ENCODE measurements at regions not wholly inside any gene's neighbourhood (a gene's known extent, or its start where the extent isn't known, plus 50 kb on each side); places are given as distances from the start of the nearest gene placed in this dataset.
"Not testable (repeated sequence)": the region's sequence is repeated elsewhere in the genome, so short reads cannot be mapped to it uniquely, and the experiment has no call there.

DNA sequence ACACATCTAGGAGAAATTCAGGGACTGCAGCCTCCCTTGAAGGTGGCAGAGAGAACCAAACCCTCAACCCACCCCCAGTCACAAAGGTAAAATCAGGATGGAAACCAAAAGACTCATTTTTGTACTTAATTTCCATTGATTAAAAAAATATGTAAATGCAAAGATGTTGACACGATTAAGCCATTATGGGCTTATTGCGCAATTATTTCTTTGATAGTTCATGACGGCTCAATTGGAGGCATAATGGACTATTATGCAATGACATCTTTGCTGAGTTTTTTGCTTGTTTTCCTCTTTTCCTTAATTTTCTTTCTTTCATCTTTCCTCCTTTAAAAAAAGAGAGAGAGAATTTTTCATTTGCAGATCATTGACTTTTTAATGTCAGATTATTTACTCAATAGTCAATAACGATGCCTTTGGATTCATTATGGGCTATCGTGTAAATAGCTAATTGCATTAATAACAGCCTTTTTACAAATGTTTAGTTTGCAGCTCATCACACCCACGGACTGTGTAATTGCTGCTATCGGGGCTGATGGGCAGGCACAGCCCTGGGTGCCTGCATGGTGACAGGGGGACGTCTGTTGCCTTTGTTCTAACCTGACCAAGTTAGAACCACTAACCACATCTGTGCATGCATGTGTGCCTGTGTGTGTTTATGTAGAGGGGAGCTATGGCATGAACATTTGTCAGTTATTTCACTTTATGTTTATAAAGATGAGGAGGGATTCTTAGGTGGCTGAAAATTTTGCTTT, 482.4 kb upstream of the TSHZ3 start:
- DNase-seq (ENCODE audit: low read depth) = no peak
- in situ Hi-C loops (cut with HindIII; ENCODE audit: low pct_unique_long_range_greater_than_20kb, low sequenced_read_pairs) = no loop called here

DNA sequence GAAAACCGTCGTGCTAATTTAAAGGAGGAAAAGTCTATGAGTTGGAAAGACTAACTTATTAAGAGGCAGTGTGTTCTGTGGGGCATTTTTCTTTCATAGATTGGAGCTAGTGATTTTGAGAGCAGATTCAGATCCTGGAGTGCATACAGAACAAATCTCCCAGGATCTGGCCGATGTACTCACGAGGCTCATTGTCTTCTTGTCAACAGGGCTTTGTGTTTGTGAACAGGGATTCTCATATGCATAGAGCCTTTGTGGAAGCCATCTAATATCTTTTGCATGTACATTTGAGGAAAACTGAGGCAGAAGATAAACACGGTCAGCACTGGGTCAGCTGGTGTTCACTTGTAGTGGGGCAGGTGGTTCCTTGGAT, 482.9 kb upstream of the TSHZ3 start:
- in situ Hi-C loops (cut with HindIII; ENCODE audit: low pct_unique_long_range_greater_than_20kb, low sequenced_read_pairs) = no loop called here
- no peak for DNase-seq (ENCODE audit: low read depth)

DNA sequence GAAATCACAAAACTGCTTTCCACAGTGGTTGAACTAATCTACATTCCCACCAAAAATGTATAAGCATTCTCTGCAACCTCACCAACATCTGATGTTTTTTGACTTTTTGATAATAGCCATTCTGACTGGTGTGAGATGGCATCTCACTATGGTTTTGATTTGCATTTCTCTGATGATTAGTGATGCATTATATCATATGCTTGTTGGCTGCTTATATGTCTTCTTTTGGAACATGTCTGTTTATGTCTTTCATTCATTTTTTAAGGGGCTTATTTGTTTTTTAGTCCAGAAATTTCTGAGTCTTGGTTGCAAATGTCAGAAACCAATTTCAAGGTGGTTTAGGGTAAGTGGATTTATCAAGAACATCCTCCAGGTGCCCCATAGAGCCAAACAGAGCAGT, 484.8 kb upstream of the TSHZ3 start:
- in situ Hi-C loops (cut with HindIII; ENCODE audit: low pct_unique_long_range_greater_than_20kb, low sequenced_read_pairs) = no loop called here
- DNase-seq (ENCODE audit: low read depth) = no peak

DNA sequence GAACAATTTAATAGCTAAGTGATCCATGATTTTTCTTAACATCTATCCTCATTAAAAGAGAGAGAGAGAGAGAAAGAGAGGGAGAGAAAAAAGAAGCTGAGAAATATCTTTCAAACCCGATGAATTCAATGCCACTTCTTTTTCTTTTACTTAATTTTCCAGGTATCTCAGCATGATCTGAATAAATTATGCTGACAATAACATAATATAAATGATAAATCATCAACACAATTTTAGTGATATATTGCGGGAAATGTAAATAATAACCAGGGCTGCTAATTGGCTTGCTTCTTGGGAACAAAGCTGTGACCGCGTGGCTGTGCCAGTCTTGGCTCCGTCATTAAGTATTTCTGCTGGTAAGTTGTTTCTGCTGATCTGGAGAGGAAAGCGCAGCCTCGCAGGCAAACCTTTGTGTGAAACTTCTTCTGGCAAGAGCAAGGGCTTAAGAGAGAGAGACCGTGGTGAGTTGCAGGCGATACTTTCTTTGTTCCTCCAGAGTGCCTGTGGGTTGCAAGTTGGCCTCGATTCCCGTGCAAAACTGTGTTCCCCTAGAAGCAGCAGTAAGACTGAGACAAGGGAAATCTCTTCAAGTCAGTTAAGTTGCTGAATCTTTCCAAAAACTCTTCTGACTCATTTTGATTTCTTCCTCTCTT, 489.1 kb upstream of the TSHZ3 start:
- in situ Hi-C loops (cut with HindIII; ENCODE audit: low pct_unique_long_range_greater_than_20kb, low sequenced_read_pairs) = no loop called here
- DNase-seq (ENCODE audit: low read depth) = no peak

DNA sequence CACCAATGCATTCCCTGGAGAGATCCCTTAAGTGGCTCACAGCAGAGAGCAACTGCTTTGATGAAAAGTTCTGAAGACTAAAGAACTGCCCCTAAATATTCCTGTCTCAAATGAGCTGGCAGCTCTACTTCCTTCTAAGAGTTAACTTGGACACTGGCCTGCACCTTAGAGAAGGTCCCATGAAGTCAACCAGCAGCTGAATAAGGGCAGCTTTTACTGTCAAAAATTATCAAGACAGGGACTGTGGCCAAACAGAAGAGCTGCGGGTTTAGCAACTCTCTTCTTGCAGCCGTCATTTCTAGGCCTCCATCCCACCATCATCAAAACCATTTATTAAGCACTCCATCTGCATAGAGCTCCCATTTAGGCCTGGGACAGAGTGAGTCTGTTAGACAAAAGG, 491.1 kb upstream of the TSHZ3 start:
- in situ Hi-C loops (cut with HindIII; ENCODE audit: low pct_unique_long_range_greater_than_20kb, low sequenced_read_pairs) = no loop called here
- DNase-seq (ENCODE audit: low read depth) = no peak

DNA sequence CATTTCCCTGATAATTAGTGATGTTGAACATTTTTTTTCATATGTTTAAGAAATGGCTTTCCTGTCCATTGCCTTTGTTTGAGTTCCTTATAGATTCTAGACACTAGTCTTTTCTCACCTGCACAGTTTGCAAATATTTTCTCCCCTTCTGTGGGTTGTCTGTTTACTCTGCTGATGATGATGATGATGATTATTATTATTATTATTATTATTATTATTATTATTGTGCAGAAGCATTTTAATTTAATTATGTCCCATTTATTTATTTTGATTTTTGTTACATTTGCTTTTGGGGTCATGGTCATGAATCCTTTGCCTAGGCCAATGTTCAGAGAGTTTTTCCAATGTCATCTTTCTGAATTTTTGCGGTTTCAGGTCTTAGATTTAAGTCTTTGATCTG, 492.5 kb upstream of the TSHZ3 start:
- in situ Hi-C loops (cut with HindIII; ENCODE audit: low pct_unique_long_range_greater_than_20kb, low sequenced_read_pairs) = no loop called here
- DNase-seq (ENCODE audit: low read depth) = no peak

DNA sequence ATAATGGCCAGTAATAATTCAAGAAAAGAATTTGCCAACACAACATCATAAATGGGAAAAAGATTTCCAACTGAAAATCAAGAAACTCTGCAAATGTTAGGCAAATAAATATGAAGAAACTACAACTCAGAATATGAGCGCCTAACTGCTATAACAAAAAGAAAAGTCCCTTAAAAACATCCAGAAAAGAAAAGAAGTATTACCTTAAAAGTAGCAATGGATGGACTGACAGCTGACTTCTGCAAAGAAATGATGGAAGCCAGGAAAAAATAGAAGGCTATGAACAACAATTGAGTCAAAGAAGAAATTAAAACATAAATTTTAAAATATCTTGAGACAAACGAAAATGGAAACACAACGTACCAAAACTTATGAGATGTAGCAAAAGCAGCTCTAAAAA, 482.3 kb upstream of the ZNF507 start:
- in situ Hi-C loops (cut with HindIII; ENCODE audit: low pct_unique_long_range_greater_than_20kb, low sequenced_read_pairs) = no loop called here
- DNase-seq (ENCODE audit: low read depth) = no peak

DNA sequence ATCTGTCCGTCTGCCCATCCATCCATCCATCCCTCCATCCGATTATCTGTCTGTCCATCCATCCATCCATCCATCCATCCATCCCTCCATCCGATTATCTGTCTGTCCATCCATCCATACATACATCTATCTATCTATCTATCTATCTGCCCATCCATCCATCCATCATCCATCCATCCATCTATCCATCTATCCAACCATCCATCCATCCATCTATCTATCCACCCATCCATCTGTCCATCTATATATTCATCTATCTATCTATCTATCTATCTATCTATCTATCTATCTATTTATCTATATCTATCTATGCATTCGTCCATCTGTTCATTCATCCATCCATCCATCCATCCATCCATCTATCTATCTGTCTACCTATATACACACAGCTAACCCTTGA, 471.1 kb upstream of the ZNF507 start:
- DNase-seq (ENCODE audit: low read depth) = no peak
- in situ Hi-C loops (cut with HindIII; ENCODE audit: low pct_unique_long_range_greater_than_20kb, low sequenced_read_pairs) = no loop called here

DNA sequence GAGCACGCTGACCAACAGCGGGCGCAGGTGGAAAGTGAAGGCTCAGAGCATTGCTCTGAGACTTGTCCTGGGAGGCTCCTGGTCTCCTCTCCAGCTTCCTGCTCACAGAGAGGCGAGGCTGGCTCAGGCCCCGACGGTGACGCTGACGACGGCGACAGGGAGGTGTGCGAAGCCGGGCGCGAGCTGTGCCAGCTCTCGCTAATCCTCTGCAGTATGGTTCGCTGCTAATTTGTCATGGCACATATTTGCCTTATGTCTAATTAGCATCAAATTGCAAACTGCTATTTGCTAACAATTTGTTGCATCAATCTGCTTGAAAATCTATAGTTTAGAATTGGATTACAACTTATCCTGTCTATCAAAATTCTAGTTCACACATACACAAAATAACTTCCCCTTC, 469.8 kb upstream of the ZNF507 start:
- in situ Hi-C loops (cut with HindIII; ENCODE audit: low pct_unique_long_range_greater_than_20kb, low sequenced_read_pairs) = no loop called here
- no peak for DNase-seq (ENCODE audit: low read depth)

DNA sequence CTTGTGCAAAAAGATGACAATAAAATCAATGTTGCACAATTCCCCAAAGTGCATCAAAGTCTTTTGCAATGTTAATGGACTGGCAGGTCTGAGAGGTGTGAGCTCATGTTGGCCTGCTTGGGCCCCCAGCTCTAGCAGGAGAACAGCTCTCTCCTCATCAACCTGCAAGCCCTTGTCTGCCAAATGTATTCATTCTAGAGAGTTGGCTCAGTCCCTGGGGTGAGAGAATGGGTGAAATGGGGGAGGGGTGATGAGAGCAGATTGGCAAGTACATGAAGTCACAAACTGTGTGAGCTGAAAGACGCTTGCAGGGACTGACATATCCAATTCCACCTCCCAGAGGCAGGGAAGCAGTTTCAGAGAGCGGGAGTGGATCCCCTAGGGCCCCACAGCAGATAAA, 465.1 kb upstream of the ZNF507 start:
- no peak for DNase-seq (ENCODE audit: low read depth)
- in situ Hi-C loops (cut with HindIII; ENCODE audit: low pct_unique_long_range_greater_than_20kb, low sequenced_read_pairs) = no loop called here

DNA sequence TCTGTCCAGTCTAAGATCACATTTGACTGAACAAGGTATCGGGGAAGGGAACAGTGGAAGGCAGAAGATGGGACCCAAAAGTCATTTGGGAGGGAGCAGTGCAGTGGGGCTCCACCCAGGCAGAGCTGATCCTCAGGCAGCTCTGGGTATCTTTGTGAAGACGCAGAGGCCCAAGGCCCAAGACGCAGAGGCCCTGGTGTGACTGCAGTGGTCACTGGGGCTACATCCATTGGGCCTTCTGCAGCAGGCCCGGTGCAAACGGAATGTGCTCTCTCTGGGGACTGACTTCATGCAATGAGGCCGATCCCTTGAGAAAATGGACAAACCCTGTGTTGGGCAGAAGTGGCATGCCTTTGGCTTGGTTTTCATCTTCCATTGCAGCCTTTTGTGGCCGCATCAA, 463.4 kb upstream of the ZNF507 start:
- in situ Hi-C loops (cut with HindIII; ENCODE audit: low pct_unique_long_range_greater_than_20kb, low sequenced_read_pairs) = no loop called here
- DNase-seq (ENCODE audit: low read depth) = no peak

DNA sequence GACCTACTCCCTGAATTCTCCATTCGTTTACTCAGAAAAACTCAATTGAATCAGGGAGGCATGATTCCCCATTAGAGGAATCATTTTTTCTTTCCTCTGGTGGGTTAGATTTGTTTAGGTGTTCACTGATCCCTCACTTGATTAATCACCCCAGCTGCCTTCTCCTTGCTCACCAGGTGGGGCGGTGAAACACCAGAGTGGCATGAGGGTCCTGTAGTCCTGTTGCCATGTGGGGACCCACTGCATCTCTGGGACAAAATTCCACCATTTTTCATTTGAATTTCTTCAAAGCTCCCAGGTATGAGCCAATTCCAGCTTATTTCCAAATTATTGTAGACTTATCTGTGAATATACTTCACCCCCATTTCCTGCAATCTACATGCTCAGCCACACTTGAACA, 462.7 kb upstream of the ZNF507 start:
- no peak for DNase-seq (ENCODE audit: low read depth)
- in situ Hi-C loops (cut with HindIII; ENCODE audit: low pct_unique_long_range_greater_than_20kb, low sequenced_read_pairs) = no loop called here

DNA sequence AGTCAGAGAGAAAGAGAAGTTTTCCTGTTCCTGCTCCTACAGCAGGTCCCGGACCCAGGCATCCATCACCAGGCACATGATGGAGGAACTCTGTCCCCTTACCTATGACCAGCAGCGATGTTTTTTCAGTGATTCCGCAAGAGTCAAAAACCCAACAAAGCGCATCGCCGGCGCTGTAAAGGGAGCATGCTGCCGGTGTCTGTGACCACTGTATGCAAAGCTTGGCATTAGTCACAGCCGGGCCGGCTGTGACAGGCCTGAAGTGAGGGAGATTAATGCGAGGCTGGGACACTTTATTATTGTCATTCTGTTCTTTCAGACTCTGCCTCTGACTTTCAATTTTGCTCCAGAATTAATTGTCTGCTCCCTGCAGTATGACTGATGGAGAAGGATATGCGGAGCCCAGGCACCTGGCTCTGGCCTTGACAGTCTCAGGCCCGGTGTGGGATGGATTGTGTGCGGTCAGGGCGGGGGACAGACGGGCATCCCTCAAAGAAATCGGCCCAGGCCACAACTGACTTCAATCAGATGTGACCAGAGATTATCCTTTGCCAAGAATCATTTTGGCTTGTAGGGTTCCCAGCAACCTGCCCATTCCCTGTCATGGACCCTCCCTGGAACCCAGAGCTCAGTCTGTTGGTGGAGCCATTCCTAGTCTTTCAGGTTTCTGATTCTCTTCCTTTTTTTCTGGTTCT, 462.0 kb upstream of the ZNF507 start:
- no peak for DNase-seq (ENCODE audit: low read depth)
- in situ Hi-C loops (cut with HindIII; ENCODE audit: low pct_unique_long_range_greater_than_20kb, low sequenced_read_pairs) = no loop called here

DNA sequence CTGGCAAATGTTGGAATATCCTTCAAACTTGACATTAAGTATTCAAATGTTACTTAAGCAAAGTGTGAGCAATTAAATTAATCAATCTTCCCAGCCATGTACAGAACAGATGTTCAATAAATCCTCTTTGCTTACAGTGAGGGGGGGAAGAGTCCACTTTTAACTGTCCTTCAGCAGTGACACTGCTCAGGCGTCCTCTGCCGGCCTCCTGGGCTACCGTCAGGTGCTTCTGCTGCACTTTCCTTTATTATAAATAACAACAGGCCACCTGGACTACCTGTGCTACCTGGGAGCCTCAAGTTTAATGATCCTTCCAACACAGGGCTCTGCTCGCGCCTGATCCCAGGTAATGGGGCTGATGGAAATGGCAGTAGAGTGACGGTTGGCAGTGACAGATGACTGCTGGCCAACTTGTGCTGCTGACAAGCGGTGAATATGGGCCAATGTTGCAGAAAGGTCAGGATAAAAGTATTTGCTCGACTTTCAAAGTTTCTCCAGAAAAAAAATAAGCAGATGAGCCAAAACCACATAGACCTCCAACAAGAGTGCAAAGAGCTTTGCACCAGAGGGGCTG, 460.0 kb upstream of the ZNF507 start:
- DNase-seq (ENCODE audit: low read depth) = no peak
- in situ Hi-C loops (cut with HindIII; ENCODE audit: low pct_unique_long_range_greater_than_20kb, low sequenced_read_pairs) = no loop called here

DNA sequence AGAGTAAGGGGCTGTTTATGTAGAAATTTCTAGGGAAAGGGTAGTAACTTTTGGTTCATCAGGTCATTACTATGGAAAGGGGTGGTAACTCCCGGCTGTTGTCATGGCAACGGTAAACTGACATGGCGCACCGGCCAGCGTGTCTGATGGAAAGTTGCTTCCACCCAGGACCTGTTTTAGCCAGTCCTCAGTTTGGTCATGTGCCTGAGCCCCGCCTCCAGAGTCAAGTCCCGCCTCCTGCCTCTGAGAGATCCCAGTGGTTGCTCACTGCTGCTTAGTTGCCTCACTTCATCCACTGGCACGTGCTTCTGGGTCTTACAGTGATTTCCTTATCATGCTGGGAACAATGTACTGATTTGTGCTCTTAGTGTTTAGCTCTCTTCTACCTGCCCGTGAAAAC, 455.2 kb upstream of the ZNF507 start:
- in situ Hi-C loops (cut with HindIII; ENCODE audit: low pct_unique_long_range_greater_than_20kb, low sequenced_read_pairs) = no loop called here
- DNase-seq (ENCODE audit: low read depth) = no peak

DNA sequence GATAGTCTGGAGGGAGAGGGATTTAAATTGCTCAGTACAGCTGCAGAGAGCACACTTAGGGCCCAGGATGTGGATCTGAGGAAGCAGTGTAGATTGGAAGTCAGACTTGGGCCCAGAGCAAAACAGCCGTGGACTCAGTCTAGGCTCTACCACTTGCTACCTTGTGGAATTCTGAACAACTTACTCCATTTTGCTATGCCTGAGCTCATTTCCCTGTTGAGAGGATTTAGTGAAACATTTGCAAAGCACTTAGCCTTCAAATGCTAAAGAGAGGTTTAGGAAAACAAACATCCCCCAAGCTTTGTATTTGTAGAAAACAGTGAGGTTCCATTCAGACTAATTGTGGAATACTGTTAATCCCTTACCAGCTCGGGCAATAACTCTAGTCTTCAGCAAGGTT, 453.4 kb upstream of the ZNF507 start:
- no peak for DNase-seq (ENCODE audit: low read depth)
- in situ Hi-C loops (cut with HindIII; ENCODE audit: low pct_unique_long_range_greater_than_20kb, low sequenced_read_pairs) = no loop called here

DNA sequence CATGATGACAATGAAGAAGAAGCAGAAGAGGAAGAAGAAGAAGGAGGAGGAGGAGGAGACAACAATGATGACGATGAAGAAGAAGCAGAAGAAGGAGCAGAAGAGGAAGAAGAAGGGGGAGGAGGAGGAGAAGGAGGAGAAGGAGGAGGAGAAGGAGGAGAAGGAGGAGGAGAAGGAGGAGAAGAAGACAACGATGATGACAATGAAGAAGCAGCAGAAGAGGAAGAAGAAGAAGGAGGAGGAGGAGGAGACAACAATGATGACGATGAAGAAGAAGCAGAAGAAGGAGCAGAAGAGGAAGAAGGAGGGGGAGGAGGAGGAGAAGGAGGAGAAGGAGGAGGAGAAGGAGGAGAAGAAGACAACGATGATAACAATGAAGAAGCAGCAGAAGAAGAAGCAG, 451.9 kb upstream of the ZNF507 start:
- DNase-seq (ENCODE audit: low read depth); in situ Hi-C loops (cut with HindIII; ENCODE audit: low pct_unique_long_range_greater_than_20kb, low sequenced_read_pairs): not testable (repeated sequence)

DNA sequence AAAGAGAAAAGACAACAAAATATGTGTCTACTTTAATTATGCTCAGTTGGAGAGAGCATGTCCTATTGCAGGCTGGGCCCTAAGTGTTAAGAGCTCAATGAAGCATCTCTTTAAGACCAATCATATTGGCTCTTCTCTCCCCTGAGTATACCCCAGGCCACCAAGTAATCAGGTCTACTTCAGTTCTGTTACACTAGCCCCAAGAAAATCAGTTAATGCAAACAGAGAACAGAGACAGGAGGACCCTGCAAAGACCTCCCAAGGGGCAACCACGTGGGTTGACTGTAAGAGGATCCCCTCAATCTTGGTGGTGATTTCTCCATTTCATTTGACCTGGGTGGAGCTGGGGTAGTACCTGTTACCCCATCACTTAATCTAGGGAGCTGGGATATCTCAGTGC, 451.0 kb upstream of the ZNF507 start:
- DNase-seq (ENCODE audit: low read depth) = no peak
- in situ Hi-C loops (cut with HindIII; ENCODE audit: low pct_unique_long_range_greater_than_20kb, low sequenced_read_pairs) = no loop called here

DNA sequence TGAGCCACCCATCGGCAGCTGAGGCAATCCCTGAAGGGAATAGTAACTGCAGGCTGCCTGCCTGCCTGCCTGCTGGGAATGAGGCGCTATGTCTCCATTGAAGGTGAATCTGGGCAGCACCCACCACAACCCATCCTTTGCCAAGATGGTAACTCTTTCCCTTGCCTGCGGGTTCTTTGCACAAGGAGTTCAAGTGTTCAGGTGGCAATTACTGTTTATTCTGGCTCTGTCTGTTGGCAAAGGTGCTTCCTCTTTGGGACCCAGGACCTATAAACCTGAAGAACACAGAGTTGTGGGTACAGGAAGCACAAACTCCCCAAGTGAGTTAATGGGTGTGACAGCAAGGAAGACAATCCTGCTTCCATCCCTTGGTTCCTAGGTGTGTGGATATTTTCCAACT, 448.1 kb upstream of the ZNF507 start:
- no peak for DNase-seq (ENCODE audit: low read depth)
- in situ Hi-C loops (cut with HindIII; ENCODE audit: low pct_unique_long_range_greater_than_20kb, low sequenced_read_pairs) = no loop called here

All from Caki2 (cell line).